Trophoblast cell (in vitro differentiated cells and primary cell): ENCODE measurements at regions not wholly inside any gene's neighbourhood (a gene's known extent, or its start where the extent isn't known, plus 50 kb on each side); places are given as distances from the start of the nearest gene placed in this dataset.

Experiments
- DNase-seq, 2 donors: peaks; one replicate each; pipeline ENCODE4 v3.0.0-alpha.2; 2016
- H2AFZ ChIP-seq: 2 replicates; pipeline ENCODE4 v1.6.1; 2013; ENCODE audit warnings: low read length, moderate library complexity, mild to moderate bottlenecking; ENCODE audit not compliant: insufficient read depth, poor library complexity
- H2AK5ac ChIP-seq: 2 replicates; pipeline ENCODE4 v1.6.1; 2013; ENCODE audit warnings: mild to moderate bottlenecking, low read length
- H2BK120ac ChIP-seq: 2 replicates; pipeline ENCODE4 v1.6.1; 2013; ENCODE audit warnings: low read length, mild to moderate bottlenecking, moderate library complexity; ENCODE audit not compliant: insufficient read depth, poor library complexity
- H2BK12ac ChIP-seq: 2 replicates; pipeline ENCODE4 v1.6.1; 2013; ENCODE audit warnings: mild to moderate bottlenecking, low read length, moderate library complexity
- H2BK5ac ChIP-seq: 2 replicates; pipeline ENCODE4 v1.6.1; 2013; ENCODE audit warnings: low read length, low read depth, moderate library complexity, mild to moderate bottlenecking; ENCODE audit not compliant: poor library complexity
- H3K14ac ChIP-seq: 2 replicates; pipeline ENCODE4 v1.6.1; 2013; ENCODE audit warnings: mild to moderate bottlenecking, low read length
- H3K18ac ChIP-seq: 2 replicates; pipeline ENCODE4 v1.6.1; 2013; ENCODE audit warnings: mild to moderate bottlenecking, low read length
- H3K23ac ChIP-seq: 2 replicates; pipeline ENCODE4 v1.6.1; 2013; ENCODE audit warnings: low read length
- H3K27ac ChIP-seq: 2 replicates; pipeline ENCODE4 v1.5.1; 2013; ENCODE audit warnings: low read depth, mild to moderate bottlenecking, inconsistent platforms, low read length, moderate library complexity
- H3K27me3 ChIP-seq: 2 replicates; pipeline ENCODE4 v1.6.1; 2013; ENCODE audit warnings: inconsistent platforms, mild to moderate bottlenecking, low read length, moderate library complexity; ENCODE audit not compliant: insufficient read depth
- H3K36me3 ChIP-seq, 2 experiments: 1 replicate in 1 of 2; 2 replicates in 1 of 2; pipeline ENCODE4 v1.6.1; 2013; ENCODE audit warnings: low read length in 2 of 2, mild to moderate bottlenecking in 2 of 2, moderate library complexity in 1 of 2; ENCODE audit not compliant: insufficient read depth in 2 of 2, control insufficient read depth in 1 of 2
- H3K4ac ChIP-seq: 2 replicates; pipeline ENCODE4 v1.6.1; 2013; ENCODE audit warnings: low read depth, mild to moderate bottlenecking, low read length, moderate library complexity
- H3K4me1 ChIP-seq, 2 experiments: 1 replicate in 1 of 2; 2 replicates in 1 of 2; pipeline ENCODE4 v1.6.1; 2013; ENCODE audit warnings: low read length in 2 of 2, mild to moderate bottlenecking in 2 of 2, moderate library complexity in 1 of 2; ENCODE audit not compliant: insufficient read depth in 2 of 2, control insufficient read depth in 1 of 2
- H3K4me2 ChIP-seq: 2 replicates; pipeline ENCODE4 v1.6.1; 2013; ENCODE audit warnings: inconsistent platforms, mild to moderate bottlenecking, low read length, moderate library complexity
- H3K4me3 ChIP-seq: 2 replicates; pipeline ENCODE4 v1.5.1; 2013; ENCODE audit warnings: mild to moderate bottlenecking, low read depth, low read length, inconsistent platforms
- H3K79me1 ChIP-seq: one replicate; pipeline ENCODE4 v1.6.1; 2013; ENCODE audit warnings: low read length
- H3K79me2 ChIP-seq: 2 replicates; pipeline ENCODE4 v1.6.1; 2013; ENCODE audit warnings: low read length, mild to moderate bottlenecking; ENCODE audit not compliant: control insufficient read depth, insufficient read depth, poor library complexity
- H3K9ac ChIP-seq: 2 replicates; pipeline ENCODE4 v1.6.1; 2013; ENCODE audit warnings: mild to moderate bottlenecking, low read length
- H3K9me3 ChIP-seq: 2 replicates; pipeline ENCODE4 v1.6.1; 2013; ENCODE audit warnings: low read depth, mild to moderate bottlenecking, control low read depth, inconsistent platforms, low read length; ENCODE audit not compliant: insufficient read depth
- H4K12ac ChIP-seq: 2 replicates; pipeline ENCODE4 v1.6.1; 2013; ENCODE audit warnings: low read depth, mild to moderate bottlenecking, low read length, moderate library complexity
- H4K8ac ChIP-seq: 2 replicates; pipeline ENCODE4 v1.6.1; 2013; ENCODE audit warnings: low read depth, mild to moderate bottlenecking, low read length, moderate library complexity
- H4K91ac ChIP-seq: one replicate; pipeline ENCODE4 v1.6.1; 2013; ENCODE audit warnings: low read depth, mild to moderate bottlenecking, low read length, moderate library complexity
- WGBS: extraction: QIAGEN DNeasy Blood & Tissue Kit; methylation state at CpG from one replicate; pipeline ENCODE4 v1.1.7; 2013; ENCODE audit warnings: missing lambda C conversion rate; ENCODE audit not compliant: insufficient read length, insufficient coverage; ENCODE audit errors: extremely low coverage; 5-methylcytosine and 5-hydroxymethylcytosine counted together

- Histone ChIP-seq H3K9ac (no peak overlapping the region), H2AK5ac (no peak overlapping the region), H3K4ac (no peak overlapping the region), H3K9me3 (peaks cover 11% of the 10 kb centered on the region), H3K23ac (no peak overlapping the region), H3K14ac (no peak overlapping the region), H4K91ac (no peak overlapping the region), H3K4me1 (no peaks in the 10 kb centered on the region), H3K27me3 (no peaks in the 10 kb centered on the region), H2AFZ (no peak overlapping the region), H4K12ac (no peak overlapping the region), H2BK12ac (no peak overlapping the region), H2BK5ac (no peak overlapping the region), H3K4me3 (no peak overlapping the region), H3K79me1 (peaks cover 4% of the 10 kb centered on the region), H2BK120ac (no peak overlapping the region), H3K4me2 (no peak overlapping the region), H3K36me3 (peaks cover 2 to 5% of the 10 kb centered on the region in 2 experiments), H4K8ac (no peak overlapping the region), H3K79me2 (no peaks in the 10 kb centered on the region), H3K18ac (no peak overlapping the region), H3K27ac (no peak overlapping the region)
- WGBS = no CpG with 5 or more reads among the region's 3 CpGs
- DNase-seq = no peak
These were observed 839.8 kb upstream of the ALCAM start for GRCh38 chr3:104526901-104527401.

GRCh38 chr3:104530934-104531333 is 835.8 kb upstream of the ALCAM start:
- no peak overlapping the region for H3K23ac ChIP-seq
- H3K14ac ChIP-seq = no peak overlapping the region
- no peaks in the 10 kb centered on the region for H3K79me2 ChIP-seq
- H3K4me1 ChIP-seq = no peaks in the 10 kb centered on the region
- H3K36me3 ChIP-seq = peaks cover 2 to 5% of the 10 kb centered on the region in 2 experiments
- no peak overlapping the region for H4K8ac ChIP-seq
- no peak overlapping the region for H2AK5ac ChIP-seq
- H3K27me3 ChIP-seq = no peaks in the 10 kb centered on the region
- peak overlapping the region; percentile 51 for H3K4me3 ChIP-seq
- H2AFZ ChIP-seq = no peak overlapping the region
- H2BK120ac ChIP-seq = no peak overlapping the region
- WGBS = no CpG with 5 or more reads among the region's 8 CpGs
- no peak overlapping the region for H4K12ac ChIP-seq
- DNase-seq = no peak
- H3K9me3 ChIP-seq = peaks cover 11% of the 10 kb centered on the region
- H3K4ac ChIP-seq = no peak overlapping the region
- no peak overlapping the region for H3K27ac ChIP-seq
- H2BK12ac ChIP-seq = no peak overlapping the region
- H3K79me1 ChIP-seq = no peaks in the 10 kb centered on the region
- no peak overlapping the region for H3K4me2 ChIP-seq
- no peak overlapping the region for H3K18ac ChIP-seq
- H3K9ac ChIP-seq = no peak overlapping the region
- no peak overlapping the region for H2BK5ac ChIP-seq
- H4K91ac ChIP-seq = no peak overlapping the region

GRCh38 chr3:104536715-104537114 is 830.0 kb upstream of the ALCAM start:
- DNase-seq = no peak
- Histone ChIP-seq H2AK5ac (no peak overlapping the region), H3K27me3 (no peaks in the 10 kb centered on the region), H3K9ac (no peak overlapping the region), H3K4me2 (no peak overlapping the region), H3K4ac (no peak overlapping the region), H3K79me2 (no peaks in the 10 kb centered on the region), H3K4me3 (no peak overlapping the region), H4K8ac (no peak overlapping the region), H3K23ac (no peak overlapping the region), H2BK5ac (no peak overlapping the region), H3K27ac (no peak overlapping the region), H4K12ac (no peak overlapping the region), H3K14ac (no peak overlapping the region), H3K18ac (no peak overlapping the region), H2BK12ac (no peak overlapping the region), H3K9me3 (no peaks in the 10 kb centered on the region), H2BK120ac (no peak overlapping the region), H4K91ac (no peak overlapping the region), H3K79me1 (no peaks in the 10 kb centered on the region), H3K36me3 (no peaks in the 10 kb centered on the region), H3K4me1 (no peaks in the 10 kb centered on the region), H2AFZ (no peak overlapping the region)

GRCh38 chr3:104537323-104537722 is 829.4 kb upstream of the ALCAM start:
- whole genome bisulfite sequencing = no CpG with 5 or more reads among the region's 3 CpGs
- no peak for DNase-seq

More at GRCh38 chr3:104537323-104537722, 829.4 kb upstream of the ALCAM start:
- Histone ChIP-seq H3K79me2 (no peaks in the 10 kb centered on the region), H3K4me2 (no peak overlapping the region), H2AFZ (no peak overlapping the region), H2BK120ac (no peak overlapping the region), H4K12ac (no peak overlapping the region), H3K23ac (no peak overlapping the region), H3K79me1 (no peaks in the 10 kb centered on the region), H3K27me3 (no peaks in the 10 kb centered on the region), H4K91ac (no peak overlapping the region), H3K27ac (no peak overlapping the region), H2AK5ac (no peak overlapping the region), H3K4me1 (no peaks in the 10 kb centered on the region), H4K8ac (no peak overlapping the region), H2BK12ac (no peak overlapping the region), H3K18ac (no peak overlapping the region), H3K9me3 (no peaks in the 10 kb centered on the region), H3K36me3 (no peaks in the 10 kb centered on the region), H3K9ac (no peak overlapping the region), H3K4me3 (no peak overlapping the region), H3K14ac (no peak overlapping the region), H2BK5ac (no peak overlapping the region), H3K4ac (no peak overlapping the region)
